ENCODE measurements at regions not wholly inside any gene's neighbourhood (a gene's known extent, or its start where the extent isn't known, plus 50 kb on each side); places are given as distances from the start of the nearest gene placed in this dataset.

- no peaks in the 10 kb centered on the region for H3K9me2 ChIP-seq (ENCODE audit: insufficient read depth)
- no peaks in the 10 kb centered on the region for H3K9me3 Mint-ChIP-seq
- H2AFZ ChIP-seq = no peak overlapping the region
- no peaks in the 10 kb centered on the region for H3K36me3 Mint-ChIP-seq (ENCODE audit: low read depth)
- H3K4me3 Mint-ChIP-seq = no peak overlapping the region
- no peak for ATAC-seq
- no peak overlapping the region for H3K4me2 ChIP-seq
- 0 out of 2 replicates have a peak, but pooled peaks cover 8% of the 10 kb centered on the region for H3K4me1 ChIP-seq (ENCODE audit: insufficient read depth)
- no peaks in the 10 kb centered on the region for H3K36me3 ChIP-seq (ENCODE audit: insufficient read depth)
- H3F3A ChIP-seq (replicated peaks; ENCODE audit: low read depth) = no peaks in the 10 kb centered on the region
- no peak for DNase-seq (ENCODE audit: low spot score)
- no peaks in the 10 kb centered on the region for H3K79me2 ChIP-seq (replicated peaks; ENCODE audit: insufficient read depth)
- H3K27ac ChIP-seq (ENCODE audit: low read depth) = no peak overlapping the region
- no peak overlapping the region for H3K4me3 ChIP-seq
- TF ChIP-seq ZNF462 (CRISPR knock-in tag; IDR thresholded peaks at IDR 0.05) = no peak
- no peak for TF ChIP-seq STAT1 (IDR thresholded peaks at IDR 0.05; ENCODE audit: unreplicated experiment)
- no peak for TF ChIP-seq ETS1 (IDR thresholded peaks at IDR 0.05)
- no peak for TF ChIP-seq CTCF (conservative IDR thresholded peaks at IDR 0.05; ENCODE audit: low read depth in 2 of 2)
- TF ChIP-seq POLR2AphosphoS5 (IDR thresholded peaks at IDR 0.05; ENCODE audit: low read depth) = no peak
- no peak for TF ChIP-seq CREB1 (CRISPR knock-in tag; IDR thresholded peaks at IDR 0.05; ENCODE audit: low read depth)
- H3K27ac Mint-ChIP-seq = no peak overlapping the region
- no peaks in the 10 kb centered on the region for H4K20me1 ChIP-seq (replicated peaks; ENCODE audit: insufficient read depth)
- no peaks in the 10 kb centered on the region for H3K27me3 Mint-ChIP-seq (ENCODE audit: insufficient read depth, low read depth, poor library complexity)
- peaks cover 7% of the 10 kb centered on the region; the same call in 2 of the 3 replicates for H3K4me1 Mint-ChIP-seq
- no peaks in the 10 kb centered on the region for H3K27me3 ChIP-seq (ENCODE audit: insufficient read depth)
Measured at GRCh38 chr5:117394506-117395157, 820.0 kb upstream of the SEMA6A start.

All from GM23338 (cell line).